H1 (cell line): ENCODE measurements at regions not wholly inside any gene's neighbourhood (a gene's known extent, or its start where the extent isn't known, plus 50 kb on each side); places are given as distances from the start of the nearest gene placed in this dataset.

Experiments
- CTCF ChIA-PET: fragments of 300-600 bp; sonication (Branson Sonifier 250); formaldehyde crosslinking; loops from one replicate; lab custom pipeline; 2021; ENCODE audit not compliant: partially characterized antibody; lab: Charles Lee
- POLR2A ChIA-PET: fragments of 300-600 bp; sonication (Branson Sonifier 250); formaldehyde crosslinking; loops from one replicate; lab custom pipeline; 2021; ENCODE audit warnings: inconsistent platforms; ENCODE audit not compliant: partially characterized antibody; lab: Charles Lee
- DNase-seq, 2 experiments: peaks; one replicate each; pipeline versions ENCODE4 v3.0.0 to v3.0.0-alpha.2; 2010 to 2022; ENCODE audit warnings: low spot score in 2 of 2, low read depth in 1 of 2, mixed read lengths in 1 of 2
- FAIRE-seq: peaks from 2 replicates; lab custom pipeline; 2011; peaks lifted over from hg19 to GRCh38; lab: Jason Lieb, UNC
- H2AFZ ChIP-seq: 2 replicates; pipeline ENCODE4 v1.8.1; 2012; ENCODE audit warnings: low read length, inconsistent platforms
- H2AK5ac ChIP-seq: 2 replicates; pipeline ENCODE4 v1.6.1; 2013; ENCODE audit warnings: low read depth, low read length
- H2BK120ac ChIP-seq: replicated peaks from 2 replicates; pipeline ENCODE3; 2013; ENCODE audit warnings: low read depth, low read length, inconsistent platforms
- H2BK12ac ChIP-seq: 2 replicates; pipeline ENCODE4 v1.6.1; 2013; ENCODE audit warnings: low read depth, low read length
- H2BK15ac ChIP-seq: 2 replicates; pipeline ENCODE4 v1.6.1; 2013; ENCODE audit warnings: low read length
- H2BK20ac ChIP-seq: 2 replicates; pipeline ENCODE4 v1.6.1; 2013; ENCODE audit warnings: low read length
- H2BK5ac ChIP-seq: 2 replicates; pipeline ENCODE4 v1.6.1; 2013; ENCODE audit warnings: low read depth, low read length
- H3K14ac ChIP-seq: 2 replicates; pipeline ENCODE4 v1.6.1; 2013; ENCODE audit warnings: inconsistent platforms; ENCODE audit not compliant: insufficient read length
- H3K18ac ChIP-seq: 2 replicates; pipeline ENCODE4 v1.6.1; 2013; ENCODE audit warnings: low read length; ENCODE audit errors: extremely low read depth
- H3K23ac ChIP-seq: 2 replicates; pipeline ENCODE4 v1.6.1; 2013; ENCODE audit warnings: inconsistent platforms; ENCODE audit not compliant: insufficient read length
- H3K23me2 ChIP-seq: 2 replicates; pipeline ENCODE4 v1.6.1; 2013; ENCODE audit warnings: low read depth, low read length
- H3K27ac ChIP-seq: 2 replicates; pipeline ENCODE4 v1.6.1; 2011; ENCODE audit warnings: low read depth, low read length, inconsistent platforms
- H3K27me3 ChIP-seq, 4 experiments: replicated peaks in 1 of 4; 1 replicate in 1 of 4; 2 replicates in 3 of 4; pipeline versions ENCODE4 v1.6.1 to v1.8.1; 2011 to 2013; ENCODE audit warnings: low read length in 3 of 4, mild to moderate bottlenecking in 3 of 4, inconsistent platforms in 2 of 4, mixed read lengths in 2 of 4, moderate library complexity in 1 of 4; ENCODE audit not compliant: control insufficient read depth in 3 of 4, insufficient read depth in 3 of 4; ENCODE audit errors: extremely low read depth in 1 of 4
- H3K36me3 ChIP-seq, 4 experiments: 2 replicates each; pipeline versions ENCODE4 v1.6.1 to v1.8.1; 2011 to 2013; ENCODE audit warnings: mild to moderate bottlenecking in 4 of 4, low read length in 3 of 4, moderate library complexity in 2 of 4, control low read depth in 1 of 4, inconsistent platforms in 1 of 4; ENCODE audit not compliant: insufficient read depth in 4 of 4, control insufficient read depth in 2 of 4
- H3K4ac ChIP-seq: replicated peaks from 2 replicates; pipeline ENCODE3; 2013; ENCODE audit warnings: low read length, low read depth, mixed read lengths, inconsistent platforms; ENCODE audit not compliant: insufficient read length
- H3K4me1 ChIP-seq, 4 experiments: replicated peaks in 1 of 4; 1 replicate in 1 of 4; 2 replicates in 3 of 4; pipeline versions ENCODE4 v1.6.1 to v1.8.1; 2011 to 2013; ENCODE audit warnings: low read length in 3 of 4, inconsistent platforms in 2 of 4, mixed read lengths in 1 of 4; ENCODE audit not compliant: insufficient read depth in 4 of 4, control insufficient read depth in 3 of 4
- H3K4me2 ChIP-seq, 2 experiments: 2 replicates each; pipeline versions ENCODE4 v1.6.1 to v1.8.1; 2011 to 2013; ENCODE audit warnings: low read depth in 2 of 2, low read length in 2 of 2, control low read depth in 1 of 2, inconsistent platforms in 1 of 2, mild to moderate bottlenecking in 1 of 2; ENCODE audit not compliant: insufficient read depth in 1 of 2
- H3K4me3 ChIP-seq, 4 experiments: fragments of 200-600, 300-600 bp in 1 of 4; sonication (generic), shearing (Covaris generic), sonication (Bioruptor Twin) in 1 of 4; 2 replicates each; pipeline versions ENCODE4 v1.5.1 to v1.8.1; 2011 to 2016; ENCODE audit warnings: low read length in 4 of 4, low read depth in 3 of 4, control low read depth in 2 of 4, inconsistent platforms in 2 of 4, mild to moderate bottlenecking in 2 of 4, mixed read lengths in 1 of 4, moderate library complexity in 1 of 4; ENCODE audit not compliant: insufficient read depth in 2 of 4; ENCODE audit errors: extremely low read depth in 1 of 4
- H3K56ac ChIP-seq: replicated peaks from 2 replicates; pipeline ENCODE3; 2013; ENCODE audit warnings: low read depth, mild to moderate bottlenecking, mixed read lengths, low read length, inconsistent platforms; ENCODE audit not compliant: insufficient read length
- H3K79me1 ChIP-seq: 2 replicates; pipeline ENCODE4 v1.6.1; 2013; ENCODE audit warnings: low read depth, low read length, control low read depth
- H3K79me2 ChIP-seq, 2 experiments: 2 replicates each; pipeline versions ENCODE4 v1.6.1 to v1.8.1; 2012 to 2013; ENCODE audit warnings: low read length in 2 of 2, mild to moderate bottlenecking in 2 of 2, inconsistent platforms in 1 of 2; ENCODE audit not compliant: insufficient read depth in 2 of 2, control insufficient read depth in 1 of 2
- H3K9ac ChIP-seq, 4 experiments: replicated peaks in 1 of 4; 1 replicate in 1 of 4; 2 replicates in 3 of 4; pipeline versions ENCODE4 v1.6.1 to v1.8.1; 2011 to 2013; ENCODE audit warnings: low read depth in 3 of 4, low read length in 3 of 4, control low read depth in 2 of 4, mild to moderate bottlenecking in 2 of 4, moderate library complexity in 2 of 4, inconsistent platforms in 1 of 4; ENCODE audit errors: extremely low read depth in 1 of 4
- H3K9me3 ChIP-seq, 2 experiments: 2 replicates each; pipeline versions ENCODE4 v1.6.1 to v1.8.1; 2012 to 2013; ENCODE audit warnings: mild to moderate bottlenecking in 2 of 2, moderate library complexity in 2 of 2, control low read depth in 1 of 2, inconsistent platforms in 1 of 2, low read depth in 1 of 2, low read length in 1 of 2, mixed read lengths in 1 of 2; ENCODE audit not compliant: insufficient read depth in 2 of 2
- H4K20me1 ChIP-seq, 2 experiments: replicated peaks in 1 of 2; 2 replicates each; pipeline versions ENCODE3 to v1.8.1; 2011 to 2013; ENCODE audit warnings: inconsistent platforms in 2 of 2, low read length in 2 of 2, mild to moderate bottlenecking in 1 of 2; ENCODE audit not compliant: insufficient read depth in 2 of 2, control insufficient read depth in 1 of 2
- H4K5ac ChIP-seq: 2 replicates; pipeline ENCODE4 v1.6.1; 2013; ENCODE audit warnings: low read length, low read depth, mixed read lengths, inconsistent platforms; ENCODE audit not compliant: insufficient read length
- H4K8ac ChIP-seq: 2 replicates; pipeline ENCODE4 v1.8.0; 2013; ENCODE audit warnings: mild to moderate bottlenecking, moderate library complexity, low read length, inconsistent platforms; ENCODE audit not compliant: insufficient read depth; ENCODE audit errors: extremely low read depth
- H4K91ac ChIP-seq: replicated peaks from 2 replicates; pipeline ENCODE3; 2013; ENCODE audit warnings: low read length, mixed read lengths, inconsistent platforms; ENCODE audit not compliant: insufficient read length
- CHD2 ChIP-seq: IDR thresholded peaks from 2 replicates; pipeline ENCODE4 v1.6.1; 2012; ENCODE audit warnings: low read length, improper control_type of control experiment
- CHD7 ChIP-seq: fragments of 300-600 bp; sonication (generic); IDR thresholded peaks from 2 replicates; pipeline ENCODE4 v1.7.1; 2012; ENCODE audit warnings: low read length, moderate library complexity, mild to moderate bottlenecking, inconsistent platforms; ENCODE audit not compliant: insufficient replicate concordance

DNA sequence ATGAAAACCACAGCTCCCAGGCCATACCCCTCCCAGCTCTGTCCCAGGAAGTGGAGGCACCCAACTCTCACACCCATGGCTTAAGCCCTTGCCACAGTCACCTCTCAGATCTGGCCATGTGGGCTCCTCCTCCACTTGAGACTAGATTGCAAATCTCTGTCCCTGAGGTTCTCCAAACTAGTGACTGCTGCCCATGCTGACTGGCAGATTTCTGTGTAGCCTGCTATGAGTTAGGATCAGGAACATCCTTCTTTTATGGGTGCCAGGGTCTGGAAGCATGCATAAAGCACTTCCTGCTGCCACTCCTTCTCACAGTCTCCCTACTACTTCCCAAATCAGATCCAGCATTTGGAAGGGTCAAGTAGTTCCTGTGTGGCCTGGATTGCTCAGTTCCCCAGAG, 59.6 kb upstream of the GOLIM4 start:
- Histone ChIP-seq H2BK15ac (no peak overlapping the region), H3K23ac (no peak overlapping the region), H2BK20ac (no peak overlapping the region), H3K79me1 (no peaks in the 10 kb centered on the region), H3K56ac (no peak overlapping the region), H3K23me2 (no peaks in the 10 kb centered on the region), H3K79me2 (no peaks in the 10 kb centered on the region), H3K4ac (no peak overlapping the region), H3K36me3 (no peaks in the 10 kb centered on the region), H2BK120ac (no peak overlapping the region), H2AFZ (no peak overlapping the region), H3K9me3 (peaks cover 9 to 18% of the 10 kb centered on the region in 2 experiments), H2AK5ac (no peak overlapping the region), H4K20me1 (no peaks in the 10 kb centered on the region), H4K8ac (no peak overlapping the region), H3K4me2 (no peak overlapping the region), H2BK5ac (no peak overlapping the region), H3K9ac (no peak overlapping the region), H3K4me1 (no peaks in the 10 kb centered on the region; a peak in 2 of 7 replicates), H2BK12ac (no peak overlapping the region), H4K5ac (no peak overlapping the region), H4K91ac (no peak overlapping the region), H3K18ac (no peak overlapping the region), H3K14ac (no peak overlapping the region), H3K27ac (no peak overlapping the region), H3K27me3 (no peaks in the 10 kb centered on the region), H3K4me3 (no peak overlapping the region)
- ChIA-PET POLR2A (no interaction called here), CTCF (interaction anchor here (6.4 kb wide), 1 partner anchor 11 kb away, joined by 41 read pairs; no protein-coding TSS in a partner anchor)
- FAIRE-seq (no peak), DNase-seq (no peak)
- TF ChIP-seq CHD2 (no peak), CHD7 (no peak)
